HCT116 (cell line): ENCODE measurements at regions not wholly inside any gene's neighbourhood (a gene's known extent, or its start where the extent isn't known, plus 50 kb on each side); places are given as distances from the start of the nearest gene placed in this dataset.
"Not testable (repeated sequence)": the region's sequence is repeated elsewhere in the genome, so short reads cannot be mapped to it uniquely, and the experiment has no call there.

ENCODE experiments used
- ATAC-seq: fragments of 200-7000 bp; cut with Tn5 transposase; 2 replicates; pipeline ENCODE4 v1.9.1; 2020; ENCODE audit warnings: mild to moderate bottlenecking, moderate library complexity
- BruUV-seq: library from RNA; stranded (reverse); fragments of 400-500 nt; replicated peaks from 2 replicates; lab custom pipeline; 2021; lab: Mats Ljungman, UMichigan
- CTCF ChIA-PET: fragments of 300-600 bp; sonication (Branson Sonifier 250); formaldehyde crosslinking; loops from one replicate; lab custom pipeline; 2021; ENCODE audit warnings: antibody characterized with exemption; lab: Charles Lee
- POLR2A ChIA-PET: fragments of 300-600, 350-600 bp; sonication (Branson Sonifier 250); formaldehyde crosslinking; loops from one replicate; lab custom pipeline; 2021; ENCODE audit warnings: antibody characterized with exemption; lab: Charles Lee
- RAD21 ChIA-PET, 2 experiments: fragments of 300-600 bp; sonication (Branson Sonifier 250); formaldehyde crosslinking; loops; one replicate each; lab custom pipeline; 2023; ENCODE audit warnings: low total read pairs in 2 of 2; ENCODE audit not compliant: uncharacterized antibody in 2 of 2, unreplicated experiment in 2 of 2, low non-redundant PET in 1 of 2; lab: Charles Lee
- DNase-seq: peaks from one replicate; pipeline ENCODE4 v3.0.0-alpha.2; 2010; ENCODE audit warnings: low read depth, low spot score
- H2AFZ ChIP-seq: fragments of 200-600 bp; shearing (Covaris generic), sonication (generic); 2 replicates; pipeline ENCODE4 v1.6.1; 2017; ENCODE audit warnings: low read depth, mixed run types, mixed read lengths, antibody characterized with exemption, low read length; ENCODE audit not compliant: poor library complexity, severe bottlenecking
- H3K27ac ChIP-seq: 2 replicates; pipeline ENCODE4 v1.5.1; 2012; ENCODE audit warnings: low read depth, low read length
- H3K27me3 ChIP-seq: fragments of 200-600 bp; sonication (generic); 2 replicates; pipeline ENCODE4 v1.6.1; 2016; ENCODE audit warnings: mixed run types, low read length, mixed read lengths; ENCODE audit not compliant: insufficient read depth
- H3K36me3 ChIP-seq, 2 experiments: fragments of 200-500 bp in 1 of 2; fragments of 200-600 bp in 1 of 2; sonication (Bioruptor generic) in 1 of 2; sonication (generic) in 1 of 2; 2 replicates each; pipeline versions ENCODE4 v1.5.1 to v1.6.1; 2014 to 2016; ENCODE audit warnings: low read length in 2 of 2, inconsistent platforms in 1 of 2, mixed read lengths in 1 of 2, mixed run types in 1 of 2; ENCODE audit not compliant: insufficient read depth in 2 of 2, control insufficient read depth in 1 of 2
- H3K4me1 ChIP-seq, 2 experiments: fragments of 200-600 bp in 1 of 2; sonication (generic) in 1 of 2; 2 replicates each; pipeline versions ENCODE4 v1.5.1 to v1.6.1; 2012 to 2017; ENCODE audit warnings: low read length in 2 of 2, inconsistent platforms in 1 of 2, mild to moderate bottlenecking in 1 of 2, mixed read lengths in 1 of 2, mixed run types in 1 of 2, moderate library complexity in 1 of 2; ENCODE audit not compliant: insufficient read depth in 2 of 2, control insufficient read depth in 1 of 2
- H3K4me2 ChIP-seq: fragments of 200-600 bp; sonication (generic); 2 replicates; pipeline ENCODE4 v1.6.1; 2017; ENCODE audit warnings: mixed run types, low read length, mixed read lengths
- H3K4me3 ChIP-seq, 2 experiments: fragments of 200-600 bp in 1 of 2; sonication (generic) in 1 of 2; replicated peaks in 1 of 2; 2 replicates each; pipeline ENCODE4 v1.5.1; 2011 to 2016; ENCODE audit warnings: low read length in 2 of 2, control low read depth in 1 of 2, low read depth in 1 of 2, mild to moderate bottlenecking in 1 of 2, mixed read lengths in 1 of 2, mixed run types in 1 of 2
- H3K79me2 ChIP-seq: fragments of 200-600 bp; sonication (generic); 2 replicates; pipeline ENCODE4 v1.6.1; 2017; ENCODE audit warnings: mild to moderate bottlenecking, mixed run types, low read length, moderate library complexity, mixed read lengths; ENCODE audit not compliant: insufficient read depth
- H3K9ac ChIP-seq: fragments of 200-600 bp; sonication (generic); 2 replicates; pipeline ENCODE4 v1.6.1; 2016; ENCODE audit warnings: low read length, mixed read lengths
- H3K9me2 ChIP-seq: fragments of 200-600 bp; sonication (generic), shearing (Covaris generic); 2 replicates; pipeline ENCODE4 v1.6.1; 2017; ENCODE audit warnings: mixed run types, mild to moderate bottlenecking, moderate library complexity; ENCODE audit not compliant: insufficient read depth
- H3K9me3 ChIP-seq, 2 experiments: fragments of 200-500 bp in 1 of 2; fragments of 200-600 bp in 1 of 2; sonication (Bioruptor generic) in 1 of 2; sonication (generic) in 1 of 2; 2 replicates each; pipeline ENCODE4 v1.6.1; 2014 to 2017; ENCODE audit warnings: low read length in 2 of 2, mixed read lengths in 2 of 2, inconsistent platforms in 1 of 2, low read depth in 1 of 2, mild to moderate bottlenecking in 1 of 2, mixed run types in 1 of 2, moderate library complexity in 1 of 2; ENCODE audit not compliant: control insufficient read depth in 1 of 2, insufficient read depth in 1 of 2
- H4K20me1 ChIP-seq: fragments of 200-600 bp; sonication (generic), shearing (Covaris generic); 2 replicates; pipeline ENCODE4 v1.6.1; 2017; ENCODE audit warnings: mixed run types, mild to moderate bottlenecking, moderate library complexity; ENCODE audit not compliant: insufficient read depth
- CEBPB ChIP-seq: IDR thresholded peaks from 2 replicates; pipeline ENCODE4 v1.6.1; 2012; ENCODE audit warnings: low read depth
- CTCF ChIP-seq, 3 experiments: fragments of 200-600 bp in 1 of 3; sonication (generic) in 1 of 3; IDR thresholded peaks in 2 of 3; conservative IDR thresholded peaks in 1 of 3; 2 replicates each; pipeline ENCODE4 v1.5.1; 2012 to 2017; ENCODE audit warnings: low read depth in 2 of 3, low read length in 2 of 3, antibody characterized with exemption in 1 of 3, borderline replicate concordance in 1 of 3, control low read depth in 1 of 3, mild to moderate bottlenecking in 1 of 3, mixed read lengths in 1 of 3, mixed run types in 1 of 3, moderate library complexity in 1 of 3; ENCODE audit not compliant: insufficient read depth in 1 of 3
- EZH2 ChIP-seq: fragments of 200-600 bp; sonication (generic); IDR thresholded peaks from 2 replicates; pipeline ENCODE4 v1.6.1; 2017; ENCODE audit warnings: antibody characterized with exemption, mixed run types
- EZH2phosphoT487 ChIP-seq: fragments of 200-600 bp; IDR thresholded peaks from 2 replicates; pipeline ENCODE4 v1.6.1; 2018; ENCODE audit warnings: antibody characterized with exemption, borderline replicate concordance
- MAX ChIP-seq: IDR thresholded peaks from 2 replicates; pipeline ENCODE4 v1.6.1; 2012
- RAD21 ChIP-seq: IDR thresholded peaks from 2 replicates; pipeline ENCODE4 v1.6.1; 2012; ENCODE audit warnings: low read depth, mild to moderate bottlenecking
- SIN3A ChIP-seq: IDR thresholded peaks from 2 replicates; pipeline ENCODE4 v1.6.1; 2012; ENCODE audit warnings: low read depth
- SRF ChIP-seq: IDR thresholded peaks from 2 replicates; pipeline ENCODE4 v1.6.1; 2012; ENCODE audit warnings: low read depth
- YY1 ChIP-seq: IDR thresholded peaks from 2 replicates; pipeline ENCODE4 v1.6.1; 2011; ENCODE audit warnings: low read length, low read depth, moderate library complexity, mild to moderate bottlenecking; ENCODE audit not compliant: insufficient replicate concordance; ENCODE audit errors: extremely low read depth
- ZNF274 ChIP-seq: fragments of 200-500 bp; sonication (Bioruptor generic); IDR thresholded peaks from 2 replicates; pipeline ENCODE4 v1.6.1; 2014; ENCODE audit warnings: mild to moderate bottlenecking, low read depth, low read length, inconsistent platforms
- intact Hi-C: fragments of 100-400 bp; cut with micrococcal nuclease; formaldehyde crosslinking; loops from 2 replicates; pipeline ENCODE4 v1.10.0; 2022
- TF ChIP-seq, protein P1 (sequence below): IDR thresholded peaks from 2 replicates; pipeline ENCODE4 v1.6.1; 2012; ENCODE audit warnings: low read depth

DNA sequence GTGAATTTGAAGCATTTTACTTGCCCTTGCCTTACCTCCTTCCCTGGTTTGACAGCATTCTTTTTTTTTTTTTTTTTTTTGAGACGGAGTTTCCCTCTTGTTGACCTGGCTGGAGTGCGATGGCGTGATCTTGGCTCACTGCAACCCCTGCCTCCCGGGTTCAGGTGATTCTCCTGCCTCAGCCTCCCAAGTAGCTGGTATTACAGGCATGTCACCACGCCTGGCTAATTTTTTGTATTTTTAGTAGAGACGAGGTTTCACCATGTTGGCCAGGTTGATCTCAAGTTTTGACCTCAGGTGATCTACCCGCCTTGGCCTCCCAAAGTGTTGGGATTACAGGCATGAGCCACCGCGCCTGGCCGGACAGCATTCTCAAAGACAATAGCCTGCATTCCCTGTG is 380.4 kb upstream of the NDST4 start:
- DNase-seq, H3K79me2 ChIP-seq, H2AFZ ChIP-seq, BruUV-seq, H3K27ac ChIP-seq, H3K36me3 ChIP-seq, RAD21 ChIA-PET, CTCF ChIA-PET, H3K9me2 ChIP-seq, H3K4me3 ChIP-seq, H3K9ac ChIP-seq, POLR2A ChIA-PET, H3K4me2 ChIP-seq, ATAC-seq, H3K9me3 ChIP-seq, H4K20me1 ChIP-seq, H3K4me1 ChIP-seq, intact Hi-C loops, H3K27me3 ChIP-seq: not testable (repeated sequence)

DNA sequence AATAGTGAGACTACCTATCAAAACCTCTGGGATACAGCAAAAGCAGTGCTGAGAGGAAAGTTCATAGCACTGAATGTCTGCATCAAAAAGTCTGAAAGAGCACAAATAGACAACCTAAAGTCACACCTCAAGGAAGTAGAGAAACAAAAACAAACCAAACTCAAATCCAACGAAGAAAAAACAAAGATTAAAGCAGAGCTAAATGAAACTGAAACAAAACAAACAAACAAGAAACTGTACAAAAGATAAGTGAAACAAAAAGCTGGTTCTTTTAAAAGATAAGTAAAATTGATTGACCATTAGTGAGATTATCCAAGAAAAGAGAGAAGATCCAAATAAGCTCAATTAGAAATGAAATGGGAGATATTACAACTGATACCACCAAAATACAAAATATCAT is 378.3 kb upstream of the NDST4 start:
- no peak overlapping the region for H2AFZ ChIP-seq
- CTCF ChIA-PET: no interaction called here
- no peak for DNase-seq
- no peaks in the 10 kb centered on the region for H3K36me3 ChIP-seq
- no peak for ATAC-seq
- TF ChIP-seq EZH2 (no peak), ZNF274 (no peak), CTCF (IDR thresholded peaks at IDR 0.05 in 2 of 3, conservative IDR thresholded peaks at IDR 0.05 in 1 of 3; ENCODE audit: borderline replicate concordance in 1 of 3, insufficient read depth in 1 of 3, low read depth in 2 of 3, low read length in 2 of 3) (no peak), SIN3A (no peak), CEBPB (no peak), RAD21 (no peak), EZH2phosphoT487 (no peak), MAX (no peak), YY1 (no peak), SRF (no peak)
- TF ChIP-seq, protein P1, sequence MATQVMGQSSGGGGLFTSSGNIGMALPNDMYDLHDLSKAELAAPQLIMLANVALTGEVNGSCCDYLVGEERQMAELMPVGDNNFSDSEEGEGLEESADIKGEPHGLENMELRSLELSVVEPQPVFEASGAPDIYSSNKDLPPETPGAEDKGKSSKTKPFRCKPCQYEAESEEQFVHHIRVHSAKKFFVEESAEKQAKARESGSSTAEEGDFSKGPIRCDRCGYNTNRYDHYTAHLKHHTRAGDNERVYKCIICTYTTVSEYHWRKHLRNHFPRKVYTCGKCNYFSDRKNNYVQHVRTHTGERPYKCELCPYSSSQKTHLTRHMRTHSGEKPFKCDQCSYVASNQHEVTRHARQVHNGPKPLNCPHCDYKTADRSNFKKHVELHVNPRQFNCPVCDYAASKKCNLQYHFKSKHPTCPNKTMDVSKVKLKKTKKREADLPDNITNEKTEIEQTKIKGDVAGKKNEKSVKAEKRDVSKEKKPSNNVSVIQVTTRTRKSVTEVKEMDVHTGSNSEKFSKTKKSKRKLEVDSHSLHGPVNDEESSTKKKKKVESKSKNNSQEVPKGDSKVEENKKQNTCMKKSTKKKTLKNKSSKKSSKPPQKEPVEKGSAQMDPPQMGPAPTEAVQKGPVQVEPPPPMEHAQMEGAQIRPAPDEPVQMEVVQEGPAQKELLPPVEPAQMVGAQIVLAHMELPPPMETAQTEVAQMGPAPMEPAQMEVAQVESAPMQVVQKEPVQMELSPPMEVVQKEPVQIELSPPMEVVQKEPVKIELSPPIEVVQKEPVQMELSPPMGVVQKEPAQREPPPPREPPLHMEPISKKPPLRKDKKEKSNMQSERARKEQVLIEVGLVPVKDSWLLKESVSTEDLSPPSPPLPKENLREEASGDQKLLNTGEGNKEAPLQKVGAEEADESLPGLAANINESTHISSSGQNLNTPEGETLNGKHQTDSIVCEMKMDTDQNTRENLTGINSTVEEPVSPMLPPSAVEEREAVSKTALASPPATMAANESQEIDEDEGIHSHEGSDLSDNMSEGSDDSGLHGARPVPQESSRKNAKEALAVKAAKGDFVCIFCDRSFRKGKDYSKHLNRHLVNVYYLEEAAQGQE: no peak
- H3K9me3 ChIP-seq: no peaks in the 10 kb centered on the region
- POLR2A ChIA-PET: no interaction called here
- no peak overlapping the region for H3K27ac ChIP-seq
- BruUV-seq: no TSS peak
- no peak overlapping the region for H3K4me2 ChIP-seq
- H4K20me1 ChIP-seq: no peaks in the 10 kb centered on the region
- no peak overlapping the region for H3K9ac ChIP-seq
- H3K4me3 ChIP-seq: no peak overlapping the region
- H3K4me1 ChIP-seq: no peaks in the 10 kb centered on the region
- no peaks in the 10 kb centered on the region; the same call in 1 of the 2 replicates for H3K9me2 ChIP-seq
- intact Hi-C loops: no loop called here
- H3K27me3 ChIP-seq: no peaks in the 10 kb centered on the region
- no peaks in the 10 kb centered on the region for H3K79me2 ChIP-seq
- RAD21 ChIA-PET: no interaction called here
